ENCODE measurements at regions not wholly inside any gene's neighbourhood (a gene's known extent, or its start where the extent isn't known, plus 50 kb on each side); places are given as distances from the start of the nearest gene placed in this dataset.

- TF ChIP-seq CTCF (IDR thresholded peaks at IDR 0.05) (no peak), POLR2A (IDR thresholded peaks at IDR 0.05; ENCODE audit: low read depth) (no peak), EP300 (IDR thresholded peaks at IDR 0.05) (no peak)
Measured at GRCh38 chr10:113473011-113473410, 79.8 kb upstream of the HABP2 start.

Data from esophagus muscularis mucosa (tissue), 4 donors.